Vagina (tissue), 2 donors: ENCODE measurements at regions not wholly inside any gene's neighbourhood (a gene's known extent, or its start where the extent isn't known, plus 50 kb on each side); places are given as distances from the start of the nearest gene placed in this dataset.

Source experiments
- POLR2A ChIP-seq, 2 donors: fragments of 450-650 bp; IDR thresholded peaks; one replicate each; pipeline ENCODE4 v1.6.1; 2017; ENCODE audit warnings: antibody characterized with exemption in 2 of 2, mild to moderate bottlenecking in 2 of 2, moderate library complexity in 2 of 2
- POLR2AphosphoS5 ChIP-seq, 2 donors: sonication (generic); formaldehyde crosslinking; IDR thresholded peaks; one replicate each; pipeline ENCODE4 v1.9.0; 2017; ENCODE audit warnings: antibody characterized with exemption in 2 of 2, mild to moderate bottlenecking in 2 of 2, low read depth in 1 of 2; ENCODE audit not compliant: insufficient read depth in 1 of 2
- TF ChIP-seq, protein P1 (sequence below), 3 experiments: fragments of 450-650 bp in 2 of 3; fragments of 200-600 bp in 1 of 3; sonication (generic) in 1 of 3; IDR thresholded peaks; one replicate each; pipeline ENCODE4 v1.5.1; 2017 to 2019; ENCODE audit warnings: antibody characterized with exemption in 3 of 3, mild to moderate bottlenecking in 2 of 3, moderate library complexity in 2 of 3

- TF ChIP-seq, protein P1, sequence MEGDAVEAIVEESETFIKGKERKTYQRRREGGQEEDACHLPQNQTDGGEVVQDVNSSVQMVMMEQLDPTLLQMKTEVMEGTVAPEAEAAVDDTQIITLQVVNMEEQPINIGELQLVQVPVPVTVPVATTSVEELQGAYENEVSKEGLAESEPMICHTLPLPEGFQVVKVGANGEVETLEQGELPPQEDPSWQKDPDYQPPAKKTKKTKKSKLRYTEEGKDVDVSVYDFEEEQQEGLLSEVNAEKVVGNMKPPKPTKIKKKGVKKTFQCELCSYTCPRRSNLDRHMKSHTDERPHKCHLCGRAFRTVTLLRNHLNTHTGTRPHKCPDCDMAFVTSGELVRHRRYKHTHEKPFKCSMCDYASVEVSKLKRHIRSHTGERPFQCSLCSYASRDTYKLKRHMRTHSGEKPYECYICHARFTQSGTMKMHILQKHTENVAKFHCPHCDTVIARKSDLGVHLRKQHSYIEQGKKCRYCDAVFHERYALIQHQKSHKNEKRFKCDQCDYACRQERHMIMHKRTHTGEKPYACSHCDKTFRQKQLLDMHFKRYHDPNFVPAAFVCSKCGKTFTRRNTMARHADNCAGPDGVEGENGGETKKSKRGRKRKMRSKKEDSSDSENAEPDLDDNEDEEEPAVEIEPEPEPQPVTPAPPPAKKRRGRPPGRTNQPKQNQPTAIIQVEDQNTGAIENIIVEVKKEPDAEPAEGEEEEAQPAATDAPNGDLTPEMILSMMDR (IDR thresholded peaks at IDR 0.05): no peak
- TF ChIP-seq POLR2AphosphoS5 (IDR thresholded peaks at IDR 0.05; ENCODE audit: insufficient read depth in 1 of 2, low read depth in 1 of 2) (no peak), POLR2A (IDR thresholded peaks at IDR 0.05) (no peak)
These were observed 428.5 kb upstream of the TMPRSS15 start for GRCh38 chr21:18831942-18832676.
